CD4-positive, alpha-beta T cell treated with Interleukin-1 beta for 1 hour (primary cell): ENCODE measurements at regions not wholly inside any gene's neighbourhood (a gene's known extent, or its start where the extent isn't known, plus 50 kb on each side); places are given as distances from the start of the nearest gene placed in this dataset.
"Not testable (repeated sequence)": the region's sequence is repeated elsewhere in the genome, so short reads cannot be mapped to it uniquely, and the experiment has no call there.

ENCODE experiments used
- DNase-seq, 2 donors: peaks; one replicate each; pipeline ENCODE4 v3.0.0-alpha.2; 2020 to 2022

GRCh38 chr3:152200476-152201420 lies 68.0 kb upstream of the MBNL1 start:
- no peak for DNase-seq

GRCh38 chr3:152202976-152203626 lies 65.6 kb upstream of the MBNL1 start:
- no peak for DNase-seq

GRCh38 chr3:152203652-152204051 lies 65.1 kb upstream of the MBNL1 start:
- no peak for DNase-seq

GRCh38 chr3:152204218-152204617 lies 64.5 kb upstream of the MBNL1 start:
- DNase-seq, result no peak

- peak in 1 of 2 donors; percentile 54 for DNase-seq
Measured at GRCh38 chr3:152205097-152205593, 63.6 kb upstream of the MBNL1 start.

GRCh38 chr3:152206243-152206760 lies 62.4 kb upstream of the MBNL1 start:
- no peak for DNase-seq

GRCh38 chr3:152208439-152208838 lies 60.3 kb upstream of the MBNL1 start:
- no peak for DNase-seq

GRCh38 chr3:152209060-152209459 lies 59.7 kb upstream of the MBNL1 start:
- DNase-seq, result no peak

- no peak for DNase-seq
Measured at GRCh38 chr3:152209776-152210175, 59.0 kb upstream of the MBNL1 start.

GRCh38 chr3:152210697-152211096 lies 58.0 kb upstream of the MBNL1 start:
- no peak for DNase-seq

- DNase-seq, result no peak
Measured at GRCh38 chr3:152211655-152212054, 57.1 kb upstream of the MBNL1 start.

- DNase-seq, result no peak
Measured at GRCh38 chr3:152213203-152213602, 55.5 kb upstream of the MBNL1 start.

- no peak for DNase-seq
Measured at GRCh38 chr3:152213938-152214337, 54.8 kb upstream of the MBNL1 start.

GRCh38 chr3:152216960-152217865 lies 51.5 kb upstream of the MBNL1 start:
- not testable (repeated sequence) for DNase-seq

GRCh38 chr3:152218602-152219001 lies 50.1 kb upstream of the MBNL1 start:
- DNase-seq, result no peak
